Stimulated activated naive CD8-positive, alpha-beta T cell treated with anti-CD3 and anti-CD28 coated beads, Interleukin-15, Interleukin-2, amounts not matched to agents 100 U/mL and 50 U/mL, for 24 hours (primary cell): ENCODE measurements at regions not wholly inside any gene's neighbourhood (a gene's known extent, or its start where the extent isn't known, plus 50 kb on each side); places are given as distances from the start of the nearest gene placed in this dataset.

Experiments used
- ATAC-seq: fragments of 150-1000 bp; cut with Tn5 transposase; one replicate; pipeline ENCODE4 v1.10.0; 2021
- DNase-seq: peaks from one replicate; pipeline ENCODE4 v3.0.0; 2021

- DNase-seq: no peak
- ATAC-seq: no peak
These were observed 136.6 kb upstream of the RARB start for GRCh38 chr3:25291481-25291905.

GRCh38 chr3:25292036-25292435 is 136.0 kb upstream of the RARB start:
- no peak for DNase-seq
- ATAC-seq: no peak

GRCh38 chr3:25292595-25292994 is 135.5 kb upstream of the RARB start:
- ATAC-seq: no peak
- no peak for DNase-seq

GRCh38 chr3:25293736-25294135 is 134.3 kb upstream of the RARB start:
- DNase-seq (no peak), ATAC-seq (no peak)

GRCh38 chr3:25294169-25294805 is 133.8 kb upstream of the RARB start:
- no peak for DNase-seq
- no peak for ATAC-seq

GRCh38 chr3:25297667-25298585 is 130.1 kb upstream of the RARB start:
- ATAC-seq (no peak), DNase-seq (no peak)

- DNase-seq (no peak), ATAC-seq (no peak)
These were observed 127.9 kb upstream of the RARB start for GRCh38 chr3:25300141-25300540.

- no peak for ATAC-seq
- no peak for DNase-seq
These were observed 123.1 kb upstream of the RARB start for GRCh38 chr3:25304916-25305315.

GRCh38 chr3:25306066-25306465 is 122.0 kb upstream of the RARB start:
- DNase-seq: no peak
- ATAC-seq: no peak

- DNase-seq (no peak), ATAC-seq (no peak)
These were observed 121.4 kb upstream of the RARB start for GRCh38 chr3:25306705-25307104.

GRCh38 chr3:25313286-25313685 is 114.8 kb upstream of the RARB start:
- DNase-seq: no peak
- no peak for ATAC-seq

- DNase-seq (no peak), ATAC-seq (no peak)
These were observed 103.0 kb upstream of the RARB start for GRCh38 chr3:25324954-25325655.

GRCh38 chr3:25335356-25335755 is 92.7 kb upstream of the RARB start:
- no peak for DNase-seq
- no peak for ATAC-seq

GRCh38 chr3:25338158-25338725 is 89.8 kb upstream of the RARB start:
- no peak for ATAC-seq
- no peak for DNase-seq

- ATAC-seq: no peak
- no peak for DNase-seq
These were observed 88.8 kb upstream of the RARB start for GRCh38 chr3:25339225-25339624.

- no peak for ATAC-seq
- DNase-seq: no peak
These were observed 83.4 kb upstream of the RARB start for GRCh38 chr3:25344670-25345069.

GRCh38 chr3:25349095-25349494 is 79.0 kb upstream of the RARB start:
- ATAC-seq (no peak), DNase-seq (no peak)

- ATAC-seq (no peak), DNase-seq (no peak)
These were observed 78.0 kb upstream of the RARB start for GRCh38 chr3:25349828-25350724.

- DNase-seq (no peak), ATAC-seq (no peak)
These were observed 77.3 kb upstream of the RARB start for GRCh38 chr3:25350725-25351114.

- ATAC-seq: no peak
These were observed 74.0 kb upstream of the RARB start for GRCh38 chr3:25354071-25354470.

GRCh38 chr3:25355034-25355885 is 72.8 kb upstream of the RARB start:
- DNase-seq (no peak), ATAC-seq (no peak)

More at GRCh38 chr3:25354071-25354470, 74.0 kb upstream of the RARB start:
- DNase-seq: no peak
